ENCODE measurements at regions not wholly inside any gene's neighbourhood (a gene's known extent, or its start where the extent isn't known, plus 50 kb on each side); places are given as distances from the start of the nearest gene placed in this dataset.

DNA sequence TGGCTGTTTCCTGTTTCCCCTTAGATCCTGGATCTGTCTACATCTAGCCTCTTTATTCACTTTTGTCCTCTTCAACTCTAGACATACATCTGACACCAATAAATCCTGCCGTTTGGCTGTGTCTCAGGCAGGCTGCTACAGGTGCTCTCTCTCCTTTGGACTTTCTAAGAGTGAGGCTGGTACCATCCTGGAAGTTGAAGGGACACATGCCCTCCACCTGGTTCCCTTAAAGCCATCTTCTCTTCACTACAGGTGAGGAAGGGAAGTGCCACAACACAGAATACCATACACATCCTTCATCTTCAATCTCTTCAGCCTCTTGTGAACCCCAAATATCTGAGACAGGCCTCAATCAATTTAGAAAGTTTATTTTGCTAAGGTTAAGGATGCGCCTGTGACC, 137.9 kb downstream of the BACH1 start:
- TF ChIP-seq, protein P1, sequence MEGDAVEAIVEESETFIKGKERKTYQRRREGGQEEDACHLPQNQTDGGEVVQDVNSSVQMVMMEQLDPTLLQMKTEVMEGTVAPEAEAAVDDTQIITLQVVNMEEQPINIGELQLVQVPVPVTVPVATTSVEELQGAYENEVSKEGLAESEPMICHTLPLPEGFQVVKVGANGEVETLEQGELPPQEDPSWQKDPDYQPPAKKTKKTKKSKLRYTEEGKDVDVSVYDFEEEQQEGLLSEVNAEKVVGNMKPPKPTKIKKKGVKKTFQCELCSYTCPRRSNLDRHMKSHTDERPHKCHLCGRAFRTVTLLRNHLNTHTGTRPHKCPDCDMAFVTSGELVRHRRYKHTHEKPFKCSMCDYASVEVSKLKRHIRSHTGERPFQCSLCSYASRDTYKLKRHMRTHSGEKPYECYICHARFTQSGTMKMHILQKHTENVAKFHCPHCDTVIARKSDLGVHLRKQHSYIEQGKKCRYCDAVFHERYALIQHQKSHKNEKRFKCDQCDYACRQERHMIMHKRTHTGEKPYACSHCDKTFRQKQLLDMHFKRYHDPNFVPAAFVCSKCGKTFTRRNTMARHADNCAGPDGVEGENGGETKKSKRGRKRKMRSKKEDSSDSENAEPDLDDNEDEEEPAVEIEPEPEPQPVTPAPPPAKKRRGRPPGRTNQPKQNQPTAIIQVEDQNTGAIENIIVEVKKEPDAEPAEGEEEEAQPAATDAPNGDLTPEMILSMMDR (conservative IDR thresholded peaks at IDR 0.05; ENCODE audit: low read depth, low read length), result no peak
- H3K4me3 ChIP-seq (ENCODE audit: low read depth, low read length), result no peak overlapping the region
- no peak for DNase-seq (ENCODE audit: low read depth)

DNA sequence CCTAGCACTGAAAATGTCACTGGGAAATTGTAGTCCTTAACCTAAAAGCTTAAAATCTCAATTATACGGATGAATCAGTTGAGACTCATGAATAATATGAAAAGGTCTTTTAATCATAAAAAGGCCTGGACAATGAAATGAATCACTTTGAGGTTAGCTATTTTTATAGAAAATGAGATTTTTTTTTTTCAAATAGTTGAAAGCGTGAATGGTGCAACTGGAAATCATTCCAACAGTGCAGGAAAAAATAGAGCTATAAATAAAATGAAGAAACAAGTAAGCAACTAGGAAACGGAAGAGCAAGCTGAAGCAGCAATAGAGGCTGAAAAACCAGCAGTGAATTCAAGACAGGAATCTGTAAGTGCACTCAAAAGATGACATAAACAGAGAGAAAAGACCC, 142.9 kb downstream of the BACH1 start:
- H3K4me3 ChIP-seq (ENCODE audit: low read depth, low read length), result no peak overlapping the region
- no peak for DNase-seq (ENCODE audit: low read depth)
- TF ChIP-seq, protein P1 (conservative IDR thresholded peaks at IDR 0.05; ENCODE audit: low read depth, low read length), result no peak

DNA sequence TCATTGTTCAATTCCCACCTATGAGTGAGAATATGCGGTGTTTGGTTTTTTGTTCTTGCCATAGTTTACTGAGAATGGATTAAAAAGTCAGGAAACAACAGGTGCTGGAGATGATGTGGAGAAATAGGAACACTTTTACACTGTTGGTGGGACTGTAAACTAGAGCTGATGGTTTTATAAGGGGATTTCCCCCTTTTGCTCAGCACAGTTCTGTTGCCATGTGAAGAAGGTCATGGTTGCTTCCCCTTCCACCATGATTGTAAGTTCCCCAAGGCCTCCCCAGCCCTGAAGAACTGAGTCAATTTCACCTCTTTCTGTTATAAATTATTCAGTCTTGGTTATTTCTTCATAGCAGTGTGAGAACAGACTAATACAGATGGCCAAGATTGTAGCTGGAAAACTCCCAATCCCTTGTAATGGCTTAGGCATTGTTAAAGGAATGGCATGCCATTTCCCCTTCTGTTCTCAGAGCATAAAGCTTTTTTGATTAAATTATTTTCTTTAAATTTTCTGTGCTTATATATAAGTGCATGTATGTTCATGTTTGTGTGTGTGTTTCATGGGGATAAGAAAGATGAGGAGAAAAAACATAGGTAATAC, 144.8 kb downstream of the BACH1 start:
- no peak overlapping the region for H3K4me3 ChIP-seq (ENCODE audit: low read depth, low read length)
- TF ChIP-seq, protein P1 (conservative IDR thresholded peaks at IDR 0.05; ENCODE audit: low read depth, low read length), result no peak
- DNase-seq (ENCODE audit: low read depth), result no peak

DNA sequence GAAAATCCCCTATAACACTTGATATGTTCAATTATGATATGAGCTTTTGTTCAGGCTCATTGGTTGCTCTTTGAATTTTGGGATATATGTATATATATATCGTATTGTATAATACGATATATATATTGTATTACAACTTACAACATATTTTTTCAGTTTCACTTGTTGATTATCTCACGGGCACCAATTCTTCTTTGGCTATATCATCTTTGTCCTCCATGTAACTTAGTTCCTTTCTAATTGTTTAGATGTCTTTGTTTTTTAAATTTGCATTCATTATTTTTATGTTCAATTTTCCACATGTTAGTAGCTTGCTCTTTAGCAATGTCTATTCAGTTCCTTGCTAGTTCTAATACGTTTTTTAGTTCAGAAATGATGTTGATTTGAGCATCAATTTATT, 150.0 kb downstream of the BACH1 start:
- H3K4me3 ChIP-seq (ENCODE audit: low read depth, low read length), result no peak overlapping the region
- TF ChIP-seq, protein P1 (conservative IDR thresholded peaks at IDR 0.05; ENCODE audit: low read depth, low read length), result no peak
- DNase-seq (ENCODE audit: low read depth), result no peak

DNA sequence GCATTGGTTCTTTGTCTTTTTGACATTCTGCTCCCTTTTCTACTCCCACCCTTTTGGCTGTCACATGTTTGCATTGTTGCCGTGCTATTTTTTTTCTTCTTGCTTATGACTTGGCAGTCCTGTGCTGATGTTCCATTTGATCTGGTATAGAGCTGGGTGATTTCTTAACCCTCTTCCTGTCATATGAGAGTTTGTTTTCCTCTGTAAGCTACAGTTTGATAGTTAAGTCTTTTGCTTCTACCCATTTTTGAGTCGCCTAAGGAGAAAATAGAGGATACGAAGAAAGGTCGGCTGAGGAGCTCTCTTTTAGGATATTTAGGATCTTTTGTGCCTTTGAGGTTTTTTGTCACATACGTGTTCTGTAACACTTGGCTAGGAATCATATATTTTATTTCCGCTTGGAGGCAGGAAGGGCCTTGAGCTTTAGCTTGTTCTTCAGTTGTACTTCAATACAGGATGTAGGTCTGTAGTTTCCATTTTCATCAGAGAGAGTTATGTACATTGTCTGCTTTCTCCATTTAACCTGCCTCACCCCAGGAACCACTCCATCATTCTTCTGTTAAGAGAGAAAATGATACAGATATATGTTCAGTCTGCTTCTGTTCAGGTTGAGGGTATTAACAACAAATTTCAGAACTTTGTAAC, 150.7 kb downstream of the BACH1 start:
- H3K4me3 ChIP-seq (ENCODE audit: low read depth, low read length), result no peak overlapping the region
- DNase-seq (ENCODE audit: low read depth), result no peak
- TF ChIP-seq, protein P1 (conservative IDR thresholded peaks at IDR 0.05; ENCODE audit: low read depth, low read length), result no peak

DNA sequence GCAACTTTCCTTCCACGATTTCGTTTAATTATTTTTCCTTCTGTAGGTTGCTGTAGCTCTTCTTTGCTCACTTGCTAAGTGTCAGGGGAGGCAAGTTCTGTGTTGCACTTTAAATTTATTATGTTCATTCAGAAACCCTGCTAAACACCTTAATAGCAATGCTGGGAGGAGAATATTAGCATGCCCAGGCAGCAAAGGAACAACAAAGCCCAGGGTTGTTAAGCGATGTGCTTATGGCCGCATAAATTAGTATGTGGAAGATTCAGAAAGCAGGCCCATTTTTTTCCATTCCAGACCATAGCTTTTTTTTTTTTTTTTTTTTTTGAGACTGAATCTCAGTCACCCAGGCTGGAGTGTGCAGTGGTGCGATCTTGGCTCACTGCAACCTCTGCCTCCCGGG, 151.3 kb downstream of the BACH1 start:
- TF ChIP-seq, protein P1 (conservative IDR thresholded peaks at IDR 0.05; ENCODE audit: low read depth, low read length), result no peak
- H3K4me3 ChIP-seq (ENCODE audit: low read depth, low read length), result no peak overlapping the region
- DNase-seq (ENCODE audit: low read depth), result no peak

DNA sequence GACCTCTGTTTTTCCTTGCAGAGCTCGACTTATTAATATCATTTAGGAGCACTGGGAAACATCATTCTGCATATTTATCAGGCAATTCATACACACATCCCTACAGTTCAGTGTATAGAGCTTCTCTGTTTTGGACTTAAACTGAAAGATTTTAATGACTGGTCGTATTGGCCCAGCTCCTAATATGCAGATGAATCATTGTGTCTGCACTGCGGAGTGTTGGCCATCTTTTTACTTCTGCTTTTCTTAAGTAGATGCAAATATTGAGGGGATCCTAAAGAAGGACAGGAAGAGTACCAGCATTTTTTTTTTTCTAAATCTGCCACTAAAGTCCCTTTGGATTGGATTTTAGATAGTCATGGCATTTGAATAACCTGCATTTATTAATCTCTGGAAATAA, 154.8 kb downstream of the BACH1 start:
- TF ChIP-seq, protein P1 (conservative IDR thresholded peaks at IDR 0.05; ENCODE audit: low read depth, low read length), result no peak

More for the DNA sequence above, 154.8 kb downstream of the BACH1 start:
- no peak overlapping the region for H3K4me3 ChIP-seq (ENCODE audit: low read depth, low read length)
- DNase-seq (ENCODE audit: low read depth), result no peak

Data from epithelial cell of proximal tubule (primary cell).